IMR-90 (cell line): ENCODE measurements at regions not wholly inside any gene's neighbourhood (a gene's known extent, or its start where the extent isn't known, plus 50 kb on each side); places are given as distances from the start of the nearest gene placed in this dataset.

Experiments used
- ATAC-seq: fragments of 200-7000 bp; cut with Tn5 transposase; 2 replicates; pipeline ENCODE4 v1.9.1; 2020; ENCODE audit warnings: low read depth, mild to moderate bottlenecking, moderate library complexity
- BruUV-seq: library from RNA; stranded (reverse); fragments of 400-500 nt; replicated peaks from 2 replicates; lab custom pipeline; 2021; lab: Mats Ljungman, UMichigan
- CTCF ChIA-PET: fragments of 300-600 bp; formaldehyde crosslinking; extraction: SDS; loops from one replicate; lab custom pipeline; 2021; ENCODE audit warnings: antibody characterized with exemption; lab: Yijun Ruan, JAX
- POLR2A ChIA-PET: fragments of 300-600 bp; sonication (Branson Sonifier 250); formaldehyde crosslinking; loops from one replicate; lab custom pipeline; 2022; ENCODE audit warnings: antibody characterized with exemption; ENCODE audit not compliant: unreplicated experiment; lab: Charles Lee
- DNase-seq: peaks from one replicate; pipeline ENCODE4 v3.0.0; 2013
- H2AFZ ChIP-seq: replicated peaks from 2 replicates; pipeline ENCODE3; 2013; ENCODE audit warnings: low read length, mild to moderate bottlenecking; ENCODE audit not compliant: poor library complexity
- H2AK5ac ChIP-seq: 2 replicates; pipeline ENCODE4 v1.6.1; 2013; ENCODE audit warnings: low read depth, low read length, inconsistent platforms
- H2AK9ac ChIP-seq: replicated peaks from 2 replicates; pipeline ENCODE3; 2013; ENCODE audit warnings: mild to moderate bottlenecking, low read depth, low read length, moderate library complexity; ENCODE audit not compliant: poor library complexity
- H2BK120ac ChIP-seq: 2 replicates; pipeline ENCODE4 v1.6.1; 2013; ENCODE audit warnings: low read depth, low read length, inconsistent platforms
- H2BK15ac ChIP-seq: 3 replicates; pipeline ENCODE4 v1.6.1; 2013; ENCODE audit warnings: low read depth, low read length, inconsistent platforms
- H2BK20ac ChIP-seq: 2 replicates; pipeline ENCODE4 v1.6.1; 2013; ENCODE audit warnings: low read depth, mild to moderate bottlenecking, inconsistent platforms, low read length, moderate library complexity
- H2BK5ac ChIP-seq: 2 replicates; pipeline ENCODE4 v1.6.1; 2013; ENCODE audit warnings: mild to moderate bottlenecking, low read depth, low read length, inconsistent platforms; ENCODE audit not compliant: poor library complexity, severe bottlenecking
- H3K14ac ChIP-seq: replicated peaks from 2 replicates; pipeline ENCODE4 v1.6.1; 2013; ENCODE audit warnings: low read depth, low read length, inconsistent platforms
- H3K18ac ChIP-seq: 2 replicates; pipeline ENCODE4 v1.6.1; 2013; ENCODE audit warnings: low read depth, low read length, control low read depth
- H3K23ac ChIP-seq: 2 replicates; pipeline ENCODE4 v1.6.1; 2013; ENCODE audit warnings: low read depth, low read length, inconsistent platforms
- H3K27ac ChIP-seq: 2 replicates; pipeline ENCODE4 v1.5.1; 2013; ENCODE audit warnings: mild to moderate bottlenecking, control low read depth, low read length; ENCODE audit not compliant: insufficient read depth
- H3K27me3 ChIP-seq: 2 replicates; pipeline ENCODE4 v1.6.1; 2013; ENCODE audit warnings: low read length; ENCODE audit not compliant: control insufficient read depth, insufficient read depth
- H3K36me3 ChIP-seq: 2 replicates; pipeline ENCODE4 v1.6.1; 2013; ENCODE audit warnings: low read length, mixed read lengths; ENCODE audit not compliant: control insufficient read depth, insufficient read depth
- H3K4ac ChIP-seq: 2 replicates; pipeline ENCODE4 v1.6.1; 2013; ENCODE audit warnings: low read depth, low read length, inconsistent platforms
- H3K4me1 ChIP-seq: 2 replicates; pipeline ENCODE4 v1.6.1; 2013; ENCODE audit warnings: low read length, mixed read lengths; ENCODE audit not compliant: control insufficient read depth, insufficient read depth
- H3K4me2 ChIP-seq: 2 replicates; pipeline ENCODE4 v1.6.1; 2013; ENCODE audit warnings: low read depth, mild to moderate bottlenecking, control low read depth, low read length, moderate library complexity
- H3K4me3 ChIP-seq: 2 replicates; pipeline ENCODE4 v1.5.1; 2013; ENCODE audit warnings: low read depth, mild to moderate bottlenecking, control low read depth, low read length, moderate library complexity; ENCODE audit not compliant: insufficient read depth
- H3K56ac ChIP-seq: 2 replicates; pipeline ENCODE4 v1.6.1; 2013; ENCODE audit warnings: low read length, inconsistent platforms; ENCODE audit not compliant: insufficient read depth; ENCODE audit errors: extremely low read depth
- H3K79me1 ChIP-seq, 2 experiments: 2 replicates each; pipeline ENCODE4 v1.6.1; 2013; ENCODE audit warnings: low read length in 2 of 2, inconsistent platforms in 1 of 2, low read depth in 1 of 2
- H3K9ac ChIP-seq: 2 replicates; pipeline ENCODE4 v1.6.1; 2013; ENCODE audit warnings: low read depth, low read length, control low read depth
- H3K9me1 ChIP-seq: 2 replicates; pipeline ENCODE4 v1.6.1; 2013; ENCODE audit warnings: low read length, inconsistent platforms; ENCODE audit not compliant: insufficient read depth
- H3K9me3 ChIP-seq: 2 replicates; pipeline ENCODE4 v1.6.1; 2013; ENCODE audit warnings: low read length; ENCODE audit not compliant: control insufficient read depth, insufficient read depth
- H4K20me1 ChIP-seq: 2 replicates; pipeline ENCODE4 v1.6.1; 2013; ENCODE audit warnings: low read length, inconsistent platforms; ENCODE audit not compliant: insufficient read depth
- H4K5ac ChIP-seq: 2 replicates; pipeline ENCODE4 v1.6.1; 2013; ENCODE audit warnings: mild to moderate bottlenecking, low read depth, low read length, control low read depth
- H4K8ac ChIP-seq, 2 experiments: 2 replicates each; pipeline ENCODE4 v1.6.1; 2013; ENCODE audit warnings: low read depth in 2 of 2, low read length in 2 of 2, control low read depth in 1 of 2, inconsistent platforms in 1 of 2
- H4K91ac ChIP-seq: 2 replicates; pipeline ENCODE4 v1.6.1; 2013; ENCODE audit warnings: low read depth, low read length, inconsistent platforms; ENCODE audit not compliant: insufficient read depth
- BHLHE40 ChIP-seq: fragments of 150-350 bp; IDR thresholded peaks from 2 replicates; pipeline ENCODE4 v1.6.1; 2016; ENCODE audit warnings: mild to moderate bottlenecking, low read depth, low read length
- CHD1 ChIP-seq: IDR thresholded peaks from 2 replicates; pipeline ENCODE4 v1.6.1; 2012; ENCODE audit warnings: low read depth, low read length, improper control_type of control experiment
- CTCF ChIP-seq: conservative IDR thresholded peaks from 2 replicates; pipeline ENCODE4 v1.5.1; 2012; ENCODE audit warnings: mild to moderate bottlenecking, low read depth, low read length, improper control_type of control experiment
- ELK1 ChIP-seq: fragments of 150-350 bp; IDR thresholded peaks from 2 replicates; pipeline ENCODE4 v1.6.1; 2016; ENCODE audit warnings: low read depth, mild to moderate bottlenecking, low read length, moderate library complexity, borderline replicate concordance
- FOS ChIP-seq: fragments of 150-350 bp; IDR thresholded peaks from 2 replicates; pipeline ENCODE4 v1.6.1; 2016; ENCODE audit warnings: low read depth, low read length
- MAFK ChIP-seq: IDR thresholded peaks from 2 replicates; pipeline ENCODE4 v1.6.1; 2012; ENCODE audit warnings: low read depth, low read length, improper control_type of control experiment
- MAZ ChIP-seq: IDR thresholded peaks from 2 replicates; pipeline ENCODE4 v1.6.1; 2012; ENCODE audit warnings: low read depth, mild to moderate bottlenecking, low read length, improper control_type of control experiment, moderate library complexity, borderline replicate concordance
- MXI1 ChIP-seq: IDR thresholded peaks from 2 replicates; pipeline ENCODE4 v1.6.1; 2012; ENCODE audit warnings: low read depth, mild to moderate bottlenecking, low read length, moderate library complexity, borderline replicate concordance
- NFE2L2 ChIP-seq: fragments of 150-350 bp; IDR thresholded peaks from 2 replicates; pipeline ENCODE4 v1.6.1; 2016; ENCODE audit warnings: low read depth, mild to moderate bottlenecking, low read length
- POLR2A ChIP-seq: IDR thresholded peaks from 2 replicates; pipeline ENCODE4 v1.6.1; 2012; ENCODE audit warnings: mild to moderate bottlenecking, low read depth, low read length
- RAD21 ChIP-seq: IDR thresholded peaks from 2 replicates; pipeline ENCODE4 v1.6.1; 2012; ENCODE audit warnings: low read length, improper control_type of control experiment
- RCOR1 ChIP-seq: IDR thresholded peaks from 2 replicates; pipeline ENCODE4 v1.6.1; 2012; ENCODE audit warnings: mild to moderate bottlenecking, low read length, improper control_type of control experiment; ENCODE audit not compliant: insufficient replicate concordance
- SMC3 ChIP-seq: fragments of 150-350 bp; IDR thresholded peaks from 2 replicates; pipeline ENCODE4 v1.6.1; 2016; ENCODE audit warnings: low read depth, mild to moderate bottlenecking, antibody characterized with exemption, low read length, moderate library complexity
- WGBS, 2 experiments: methylation state at CpG; one replicate each; pipeline versions ENCODE4 v1.1.5 to v1.1.7; 2013; ENCODE audit warnings: missing lambda C conversion rate in 2 of 2; ENCODE audit not compliant: insufficient read length in 1 of 2; ENCODE audit errors: extremely low coverage in 2 of 2; 5-methylcytosine and 5-hydroxymethylcytosine counted together
- dilution Hi-C: fragments of 300-500 bp; cut with HindIII; formaldehyde crosslinking; loops from one replicate; pipeline ENCODE4 v1.14.3; 2018; ENCODE audit warnings: low sequenced_read_pairs; ENCODE audit not compliant: unreplicated experiment
- in situ Hi-C: fragments of 300-500 bp; cut with MboI; formaldehyde crosslinking; loops from 3 replicates; pipeline ENCODE4 v1.14.3; 2019; ENCODE audit warnings: low sequenced_read_pairs, inconsistent platforms, mixed read lengths
- intact Hi-C: fragments of 100-400 bp; cut with micrococcal nuclease; formaldehyde crosslinking; loops from 2 replicates; pipeline ENCODE4 v1.10.0; 2022

GRCh38 chr19:5217171-5217570, 123.4 kb downstream of the PTPRS start:
- Histone ChIP-seq H3K27ac (no peak overlapping the region), H4K5ac (no peak overlapping the region), H2BK120ac (no peak overlapping the region), H2AK5ac (no peak overlapping the region), H2AK9ac (no peak overlapping the region), H2AFZ (no peak overlapping the region), H3K23ac (no peak overlapping the region), H3K4me2 (no peak overlapping the region), H3K18ac (no peak overlapping the region), H3K4ac (no peak overlapping the region), H2BK20ac (no peak overlapping the region), H3K56ac (no peak overlapping the region), H3K9me1 (peaks cover 6% of the 10 kb centered on the region), H3K9me3 (no peaks in the 10 kb centered on the region), H2BK15ac (no peak overlapping the region), H4K91ac (no peak overlapping the region), H3K36me3 (peaks cover 87% of the 10 kb centered on the region), H2BK5ac (no peak overlapping the region), H3K4me1 (no peaks in the 10 kb centered on the region), H3K14ac (no peak overlapping the region), H3K9ac (no peak overlapping the region), H4K8ac (no peak overlapping the region), H4K20me1 (no peaks in the 10 kb centered on the region), H3K27me3 (no peaks in the 10 kb centered on the region), H3K79me1 (no peaks in the 10 kb centered on the region), H3K4me3 (no peak overlapping the region)
- no peak for TF ChIP-seq POLR2A
- TF ChIP-seq RCOR1 = no peak
- no peak for TF ChIP-seq MAZ
- TF ChIP-seq MAFK = no peak
- TF ChIP-seq ELK1 = no peak
- no peak for TF ChIP-seq SMC3
- no peak for TF ChIP-seq CTCF
- no peak for TF ChIP-seq MXI1
- TF ChIP-seq RAD21 = no peak
- TF ChIP-seq NFE2L2 = no peak
- no peak for TF ChIP-seq CHD1
- TF ChIP-seq BHLHE40 = no peak
- no peak for TF ChIP-seq FOS
- intact Hi-C loops (no loop called here), in situ Hi-C loops (no loop called here), dilution Hi-C loops (no loop called here)
- DNase-seq (no peak), ATAC-seq (no peak)
- ChIA-PET CTCF (no interaction called here), POLR2A (no interaction called here)
- BruUV-seq = no TSS peak
- WGBS, 2 experiments = 100% methylated on average over 1 of the region's 4 CpGs; no CpG with 5 or more reads in 1 of the 2 experiments
